Stimulated activated CD4-positive, alpha-beta T cell treated with anti-CD3 and anti-CD28 coated beads, Interleukin-15, amount 100 ng/mL, for 1 hour (primary cell): ENCODE measurements at regions not wholly inside any gene's neighbourhood (a gene's known extent, or its start where the extent isn't known, plus 50 kb on each side); places are given as distances from the start of the nearest gene placed in this dataset.
"Not testable (repeated sequence)": the region's sequence is repeated elsewhere in the genome, so short reads cannot be mapped to it uniquely, and the experiment has no call there.

Experiments used
- DNase-seq, 2 donors: peaks; one replicate each; pipeline ENCODE4 v3.0.0-alpha.2; 2020; ENCODE audit warnings: low read depth in 1 of 2, low spot score in 1 of 2

GRCh38 chr13:50227361-50227760 lies 212.1 kb downstream of the KCNRG start:
- DNase-seq: no peak

GRCh38 chr13:50228527-50228926 lies 213.3 kb downstream of the KCNRG start:
- no peak for DNase-seq

DNA sequence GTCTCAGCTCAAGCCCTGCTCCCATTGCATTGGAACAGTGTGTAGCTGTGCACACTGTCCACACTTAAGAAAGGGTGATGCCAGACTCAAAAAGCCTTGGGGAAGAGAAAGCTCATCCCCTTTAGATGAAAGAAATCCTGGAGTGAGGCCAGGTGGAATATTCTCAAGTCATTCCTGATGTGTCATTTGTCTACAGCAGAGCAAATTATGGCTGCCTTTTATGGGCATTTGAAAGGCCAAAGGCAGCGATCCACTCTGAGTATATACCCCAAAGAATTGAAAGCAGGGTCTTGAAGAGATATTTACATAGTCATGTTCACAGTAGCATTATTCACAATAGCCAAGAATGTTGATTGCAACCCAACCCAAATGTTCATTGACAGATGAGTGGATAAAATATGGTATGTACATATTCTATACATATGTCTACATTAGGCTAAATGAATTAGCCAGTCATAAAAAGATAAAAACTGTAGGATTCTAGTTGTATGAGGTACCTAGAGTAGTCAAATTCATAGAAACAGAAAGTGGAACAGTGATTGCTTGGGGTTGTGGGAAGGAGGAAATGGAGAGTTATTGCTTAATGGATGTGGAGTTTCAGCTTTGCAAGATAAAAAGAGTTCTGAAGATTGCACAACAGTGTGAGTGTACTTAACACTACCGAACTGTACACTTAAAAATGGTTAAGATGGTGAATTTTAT lies 214.9 kb downstream of the KCNRG start:
- no peak for DNase-seq

GRCh38 chr13:50230662-50230978 lies 215.4 kb downstream of the KCNRG start:
- no peak for DNase-seq

GRCh38 chr13:50233574-50233973 lies 218.3 kb downstream of the KCNRG start:
- not testable (repeated sequence) for DNase-seq

DNA sequence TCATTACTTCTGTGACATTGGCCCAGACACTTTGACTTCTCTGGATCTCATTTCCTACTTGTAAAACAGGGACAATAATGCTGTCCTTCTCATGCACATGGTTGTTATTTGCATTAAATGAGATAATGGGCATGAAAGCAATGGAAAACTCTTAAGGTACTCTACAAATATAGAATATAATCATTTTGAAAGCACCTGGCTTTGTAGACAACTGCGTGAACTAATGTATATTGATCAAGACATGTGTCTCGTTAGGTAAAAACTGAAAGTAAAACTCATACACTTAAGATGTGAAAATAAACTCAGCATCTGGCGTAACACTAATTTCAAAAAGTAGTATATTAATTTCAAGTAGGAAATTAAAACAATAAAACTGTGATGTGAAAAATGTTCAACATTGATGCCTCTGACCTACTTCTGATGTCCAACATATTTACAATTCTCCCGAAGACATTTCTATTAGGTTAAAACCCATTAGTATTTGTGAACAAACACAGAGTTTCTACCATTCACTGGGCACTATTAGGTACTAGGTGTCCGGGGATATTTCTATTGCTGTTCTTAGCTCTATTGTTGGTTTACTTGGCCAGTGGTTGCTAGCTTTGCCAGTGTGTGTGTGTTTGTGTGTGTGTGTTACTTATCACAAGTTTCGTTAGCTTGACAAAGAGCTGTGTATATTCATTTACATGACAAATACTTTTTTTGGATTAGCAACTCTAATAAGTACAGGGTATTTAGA lies 220.5 kb downstream of the KCNRG start:
- no peak for DNase-seq

GRCh38 chr13:50236898-50237318 lies 221.7 kb downstream of the KCNRG start:
- DNase-seq: no peak

DNA sequence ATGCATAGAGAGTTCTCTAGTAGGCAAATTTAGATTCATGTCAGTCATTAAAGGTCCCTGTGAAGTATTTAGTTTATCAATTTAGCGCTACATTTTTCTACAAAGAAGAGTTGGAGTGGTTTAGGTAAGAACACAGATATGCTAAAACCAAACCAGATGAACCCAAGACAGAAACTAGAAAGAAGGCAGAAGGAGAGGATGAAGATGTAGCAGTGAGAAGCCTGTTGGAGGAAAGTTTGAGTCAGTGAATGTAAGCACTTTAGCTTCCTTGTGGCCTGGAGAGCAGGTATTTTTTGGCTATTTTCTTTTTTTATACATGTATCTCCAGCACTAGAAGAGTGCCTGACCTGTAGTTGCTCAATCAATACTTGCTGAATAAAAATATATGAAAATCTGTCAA lies 223.7 kb downstream of the KCNRG start:
- no peak for DNase-seq

GRCh38 chr13:50241479-50241878 lies 226.2 kb downstream of the KCNRG start:
- DNase-seq: no peak

DNA sequence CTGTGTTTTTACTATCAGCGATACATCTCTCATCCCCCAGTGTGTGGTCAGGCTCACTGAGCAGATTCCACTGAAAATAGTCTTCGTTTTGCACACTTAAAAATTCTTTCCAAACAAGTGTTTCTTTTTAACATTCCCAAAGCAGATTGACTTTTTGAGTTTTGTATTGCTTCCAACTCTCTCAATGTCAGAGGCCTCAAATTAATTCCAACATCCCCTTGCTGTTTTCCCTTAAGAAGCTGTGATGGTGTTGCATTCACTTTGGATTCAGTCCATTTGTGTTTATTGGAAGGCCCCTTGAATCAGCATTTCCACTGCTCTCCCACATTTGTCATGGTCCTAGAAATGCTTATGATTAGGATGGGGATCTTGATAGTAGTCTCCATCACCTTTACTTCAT lies 228.7 kb downstream of the KCNRG start:
- DNase-seq: no peak

DNA sequence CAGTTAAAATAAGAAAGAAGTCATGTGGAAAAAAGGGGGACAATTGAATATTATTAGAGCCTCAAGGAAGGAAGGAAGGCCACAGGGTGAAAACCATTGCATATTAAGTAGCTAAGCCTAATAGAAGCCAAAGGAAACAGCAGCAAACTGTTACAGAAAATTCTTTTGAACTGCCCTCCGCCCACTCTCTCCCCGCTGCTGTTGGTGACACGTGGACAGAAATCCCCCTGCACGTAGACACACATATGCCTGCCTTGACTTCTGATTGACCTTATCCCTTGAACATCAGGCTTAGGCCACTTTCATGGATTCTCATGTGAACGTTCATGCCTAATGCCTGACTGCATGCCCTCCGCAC lies 229.1 kb downstream of the KCNRG start:
- DNase-seq: no peak

DNA sequence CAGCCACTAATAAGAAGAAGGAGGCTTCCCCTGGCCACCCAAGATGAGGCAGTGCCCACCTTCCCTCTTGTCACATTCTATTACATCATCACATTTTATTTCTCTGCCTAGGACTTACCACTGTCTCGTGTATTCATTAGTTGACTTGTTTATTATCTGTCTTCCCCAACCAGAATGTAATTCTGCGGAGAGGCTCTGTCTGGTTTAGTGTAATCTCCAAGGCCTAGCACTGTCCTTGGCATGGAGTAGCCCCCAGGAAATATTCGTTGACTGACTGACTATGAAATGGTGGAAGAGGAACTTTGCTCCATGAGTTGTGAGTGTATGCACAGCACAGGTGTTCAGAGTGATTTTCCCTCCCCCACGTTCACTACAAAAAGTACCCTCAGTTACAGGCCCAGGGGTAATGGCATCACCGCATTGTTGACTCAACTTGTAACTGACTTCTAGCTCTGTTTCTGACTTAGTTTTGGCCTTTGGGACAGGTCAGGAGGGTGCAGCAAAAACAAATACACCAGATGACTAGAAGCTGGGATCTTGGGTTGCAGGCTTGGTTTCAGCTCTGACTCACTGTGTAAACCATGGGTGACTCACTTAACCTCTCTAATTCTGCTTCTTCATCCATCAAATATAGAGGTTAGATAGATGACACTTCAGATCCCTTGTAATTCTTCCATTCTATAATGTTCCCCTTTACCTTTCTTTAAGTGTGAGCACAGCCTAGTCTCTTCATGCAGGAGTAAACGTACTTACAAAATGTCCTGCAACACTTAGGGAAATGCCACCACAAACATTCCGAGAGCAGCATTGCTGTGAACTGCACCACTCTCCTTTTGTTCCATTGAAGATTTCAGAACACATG lies 229.7 kb downstream of the KCNRG start:
- peak in 1 of 2 donors; percentile 14 for DNase-seq

DNA sequence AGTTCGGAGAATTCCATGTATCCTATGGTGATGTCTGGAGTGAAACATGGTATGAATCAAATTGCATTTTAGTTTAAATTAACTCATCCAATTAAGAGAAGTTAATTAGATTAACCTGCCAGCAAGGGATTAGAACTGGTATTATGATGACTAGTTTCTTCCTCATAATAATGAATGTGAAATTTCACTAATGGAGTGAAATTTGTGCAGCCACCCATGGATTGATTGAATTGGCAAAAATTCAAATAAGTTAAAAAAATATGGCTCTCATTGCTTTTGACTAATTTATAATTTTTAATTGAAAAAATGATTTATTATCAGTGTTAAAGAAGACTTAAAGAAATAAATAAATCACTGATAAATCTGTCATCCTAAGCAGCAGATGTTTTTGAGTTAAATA lies 232.0 kb downstream of the KCNRG start:
- DNase-seq: no peak

- no peak for DNase-seq
These were observed 233.4 kb downstream of the KCNRG start for GRCh38 chr13:50248516-50249143.

DNA sequence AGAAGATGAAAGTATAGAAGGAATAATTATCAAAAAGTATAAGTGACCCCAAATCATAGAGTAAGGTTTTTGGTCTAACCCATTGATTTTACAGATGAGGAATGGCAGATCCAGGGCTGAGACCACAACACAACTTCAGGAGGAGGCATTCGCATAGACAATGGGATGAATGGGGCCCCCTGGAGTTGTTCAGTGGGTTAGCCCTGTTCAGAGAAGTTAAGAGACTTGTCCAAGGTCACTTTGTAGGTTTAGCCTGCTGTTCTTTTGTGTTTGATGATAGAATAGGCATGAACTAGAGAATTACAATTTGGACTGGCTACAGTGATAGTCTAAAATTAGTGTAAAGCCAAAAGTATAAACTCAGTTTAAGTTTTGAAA lies 233.9 kb downstream of the KCNRG start:
- no peak for DNase-seq

- no peak for DNase-seq
These were observed 235.2 kb downstream of the KCNRG start for GRCh38 chr13:50250401-50250800.

- DNase-seq: no peak
These were observed 240.4 kb downstream of the KCNRG start for GRCh38 chr13:50255639-50256038.

GRCh38 chr13:50256536-50257321 lies 241.5 kb downstream of the KCNRG start:
- DNase-seq: not testable (repeated sequence)

DNA sequence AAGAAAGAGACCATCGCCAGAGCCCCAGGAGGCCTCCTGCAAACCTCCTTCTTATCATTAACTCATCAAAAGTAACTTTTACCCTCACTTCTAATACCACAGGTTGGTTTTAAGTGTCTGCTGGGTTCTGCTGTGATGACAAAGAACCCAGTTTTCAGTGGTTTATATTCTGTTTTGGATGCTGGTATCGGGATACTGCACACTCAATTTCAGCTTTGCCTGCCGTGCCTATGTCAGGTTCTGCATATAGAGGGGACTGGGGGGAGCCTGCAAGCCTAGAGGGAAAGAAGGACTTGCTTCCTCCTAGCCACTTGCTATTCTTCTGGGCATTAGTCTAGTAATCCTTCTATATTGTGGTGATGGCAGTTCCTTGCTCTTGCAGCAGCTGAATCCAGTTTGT lies 242.4 kb downstream of the KCNRG start:
- DNase-seq: no peak

DNA sequence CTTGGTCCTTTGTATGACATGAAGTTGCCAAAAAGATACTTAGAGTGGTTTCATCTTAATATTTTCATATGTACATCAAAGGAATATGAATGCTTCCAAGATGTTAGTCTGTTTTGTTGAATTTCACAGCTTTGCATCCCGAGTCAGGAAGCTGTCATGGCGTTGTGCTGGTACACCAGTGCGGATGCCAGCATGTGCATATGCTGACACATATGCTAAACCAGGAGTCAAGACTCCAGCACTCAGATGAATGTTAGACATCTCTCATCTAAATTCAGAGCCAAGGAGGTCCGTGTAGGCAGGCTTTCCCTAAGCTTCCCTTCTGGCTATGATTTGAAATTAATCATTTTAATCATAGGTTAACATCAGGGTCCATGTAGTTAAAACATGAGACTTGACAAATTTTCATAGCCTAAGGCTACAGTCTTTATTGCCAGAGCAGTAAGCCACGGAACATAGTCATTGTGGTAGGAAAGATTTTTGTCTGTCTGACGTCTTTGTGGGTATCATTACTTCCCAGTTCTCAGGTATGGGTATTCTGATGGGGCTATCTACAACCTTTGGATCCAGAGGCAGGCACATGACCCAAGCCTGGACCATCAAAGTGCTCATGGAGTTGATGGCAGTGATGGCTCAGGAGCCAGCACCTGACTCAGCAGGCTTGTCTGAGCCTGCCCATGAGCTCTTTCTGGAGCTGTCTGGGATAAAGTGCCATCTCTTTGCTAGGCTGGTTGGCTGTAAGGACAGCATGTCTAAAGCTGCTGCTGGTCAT lies 246.1 kb downstream of the KCNRG start:
- no peak for DNase-seq
